Stimulated activated CD4-positive, alpha-beta T cell treated with anti-CD3 and anti-CD28 coated beads, Interleukin-12 subunit alpha, Interleukin-12 subunit beta, amount 100 ng/mL, for 48 hours (primary cell): ENCODE measurements at regions not wholly inside any gene's neighbourhood (a gene's known extent, or its start where the extent isn't known, plus 50 kb on each side); places are given as distances from the start of the nearest gene placed in this dataset.

Experiments
- DNase-seq, 3 donors: peaks; one replicate each; pipeline ENCODE4 v3.0.0-alpha.2; 2020; ENCODE audit warnings: low read depth in 2 of 3, low spot score in 1 of 3

DNA sequence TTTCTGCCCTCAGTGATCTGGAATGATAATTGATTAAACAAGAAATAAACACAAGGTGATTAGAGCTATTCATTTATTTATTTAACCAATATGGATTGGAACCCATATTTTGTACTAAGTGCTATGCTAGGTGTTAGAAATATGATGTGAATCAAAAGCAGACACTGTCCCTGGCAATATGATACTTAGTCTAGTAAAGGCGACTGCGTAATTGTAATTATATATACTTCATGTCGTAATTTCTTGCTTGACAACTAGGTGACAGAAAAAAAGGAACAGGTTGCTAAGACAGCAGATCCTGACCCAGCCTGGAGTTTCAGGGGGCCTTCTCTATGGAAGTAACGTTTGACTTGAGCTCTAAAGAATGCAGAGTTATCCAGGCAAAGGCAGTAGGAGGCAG lies 236.5 kb upstream of the F9 start:
- no peak for DNase-seq

DNA sequence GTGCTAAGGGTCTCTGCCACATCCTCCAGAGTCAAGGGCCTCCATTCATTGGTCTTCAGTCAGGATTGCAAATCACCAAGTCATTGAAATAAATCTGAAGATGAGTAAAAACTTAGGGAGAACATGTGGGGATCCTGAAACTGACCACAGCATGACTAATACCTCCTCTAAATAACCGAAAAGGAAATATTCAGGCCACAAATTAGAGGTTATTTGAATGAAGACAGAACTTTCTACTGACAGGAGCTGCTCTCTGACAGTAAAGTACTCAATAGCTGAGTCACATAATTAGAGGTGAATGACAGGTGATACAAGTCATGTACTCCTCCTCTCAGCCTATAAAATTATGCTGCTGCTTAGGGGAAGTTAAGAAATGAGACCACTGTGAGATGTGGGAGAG lies 240.2 kb upstream of the F9 start:
- DNase-seq, result no peak

- DNase-seq, result no peak
Observed at GRCh38 chrX:139287155-139287924, 243.2 kb upstream of the F9 start.

DNA sequence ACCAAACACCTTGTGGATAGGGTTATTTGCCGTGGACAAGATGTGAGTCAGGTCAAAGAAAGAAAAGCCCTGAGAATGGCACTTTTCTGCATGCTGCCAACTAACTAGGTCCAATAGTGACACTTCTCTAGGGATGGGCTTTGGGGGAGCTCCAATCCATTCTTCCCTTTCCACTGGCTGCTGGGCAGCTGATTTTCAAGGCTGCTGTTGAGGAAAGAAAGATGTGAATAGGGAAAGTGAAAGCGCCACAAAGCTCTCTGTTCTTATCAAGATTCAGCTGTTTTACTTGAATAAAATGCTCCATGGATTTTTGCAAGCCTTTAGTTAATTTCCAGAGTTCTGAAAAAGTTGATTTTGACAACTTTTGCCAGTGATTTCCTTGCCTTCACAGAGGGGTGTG lies 244.2 kb upstream of the F9 start:
- no peak for DNase-seq

DNA sequence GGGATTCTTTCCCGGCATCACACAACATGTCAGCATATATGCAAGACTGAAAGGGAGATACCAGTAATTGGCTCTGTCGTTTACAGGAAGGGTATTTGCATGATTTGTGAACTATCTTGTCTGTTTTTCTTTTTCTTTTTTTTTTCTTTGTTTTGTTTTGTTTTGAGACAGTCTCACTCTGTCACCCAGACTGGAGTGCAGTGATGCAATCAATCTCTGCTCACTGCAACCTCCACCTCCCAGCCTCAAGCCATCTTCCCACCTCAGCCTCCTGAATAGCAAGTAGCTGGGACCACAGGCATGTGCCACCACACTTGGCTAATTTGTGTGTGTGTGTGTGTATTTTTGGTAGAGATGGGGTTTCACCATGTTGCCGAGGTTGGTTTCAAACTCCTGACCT lies 262.7 kb upstream of the F9 start:
- no peak for DNase-seq

DNA sequence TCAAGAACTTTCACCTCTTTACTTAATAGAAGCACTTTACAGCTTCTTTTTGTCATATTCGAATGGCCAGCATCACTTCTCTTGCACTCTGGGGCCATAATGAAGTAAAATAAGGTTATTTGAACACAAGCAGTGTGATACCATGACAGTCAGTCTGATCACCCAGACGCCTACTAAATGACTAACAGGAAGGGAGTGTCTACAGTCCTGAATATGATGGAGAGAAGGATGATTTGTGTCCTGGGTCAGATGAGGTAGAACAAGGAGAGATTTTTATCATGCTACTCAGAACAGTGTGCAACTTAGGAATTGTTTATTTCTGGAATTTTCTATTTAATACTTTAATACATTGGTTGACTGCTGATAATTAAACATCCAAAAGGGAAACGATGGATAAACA lies 284.2 kb upstream of the F9 start:
- no peak for DNase-seq

GRCh38 chrX:139237141-139237540 lies 293.4 kb upstream of the F9 start:
- no peak for DNase-seq

- DNase-seq, result no peak
Observed at GRCh38 chrX:139234898-139235297, 295.6 kb upstream of the F9 start.

DNA sequence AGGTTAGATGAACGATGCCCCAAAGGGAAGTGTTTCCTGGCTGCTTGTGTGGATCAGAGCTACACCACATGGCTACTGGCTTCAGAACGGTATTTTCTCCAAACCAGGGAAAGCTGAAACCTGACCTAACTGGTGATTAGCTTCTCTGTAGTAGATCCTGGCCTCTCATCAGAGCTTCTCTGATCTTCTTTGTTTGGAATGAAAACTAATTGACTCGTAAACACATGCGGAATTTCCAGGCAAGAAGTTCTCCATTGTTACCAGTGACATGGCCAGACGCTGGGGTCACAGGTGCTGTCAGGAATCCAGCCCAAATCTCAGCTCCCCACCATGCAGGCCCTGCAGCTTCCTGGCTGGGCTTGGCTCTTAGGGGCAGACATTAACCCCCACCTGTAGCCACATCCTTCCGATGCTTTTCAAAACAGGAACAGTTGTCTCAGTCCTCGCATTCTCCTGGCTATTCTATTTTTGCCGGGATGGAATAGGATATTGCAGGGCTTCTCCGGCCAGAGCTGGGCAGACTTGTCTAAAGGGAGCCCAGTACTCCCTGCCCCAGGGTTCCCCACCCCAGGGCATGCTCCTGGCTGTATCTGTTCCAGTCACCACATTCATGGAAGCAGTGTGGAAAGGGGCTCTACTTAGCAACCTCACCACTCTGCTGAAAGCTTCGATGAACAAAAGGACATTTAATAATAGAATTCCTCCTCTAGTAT lies 305.4 kb upstream of the F9 start:
- no peak for DNase-seq

DNA sequence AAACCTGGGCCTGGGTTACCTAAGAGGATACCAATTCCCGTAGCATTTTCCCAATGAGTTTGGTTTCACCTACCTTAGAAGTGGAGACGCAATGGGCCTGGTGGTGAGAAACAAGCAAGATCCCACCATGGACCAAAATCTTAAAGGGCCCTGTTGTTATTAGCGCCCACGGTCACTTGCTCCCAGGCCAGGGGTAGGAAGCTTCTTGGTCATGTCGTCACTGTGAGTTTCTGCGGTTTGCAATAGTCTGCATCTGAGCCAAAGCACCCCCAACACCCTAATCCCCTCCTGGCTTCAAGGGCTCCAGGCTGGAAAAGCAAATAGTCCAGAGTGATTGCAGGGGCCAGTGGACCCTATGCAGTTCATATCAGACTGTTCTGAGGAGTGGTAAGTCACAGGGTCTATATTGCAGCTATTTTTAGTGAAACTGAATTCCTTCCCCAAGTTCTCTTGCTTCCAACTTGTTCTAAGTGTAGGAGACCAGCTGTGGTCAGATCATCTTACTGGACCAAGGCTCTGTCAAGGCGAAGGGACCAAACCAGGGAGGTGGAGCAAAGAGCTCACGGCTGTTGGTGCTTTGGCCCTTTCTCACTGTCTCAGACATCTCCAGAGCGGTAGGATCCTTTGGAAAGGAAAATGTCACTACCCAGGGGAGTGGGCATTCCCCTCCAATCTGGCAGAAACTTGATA lies 307.9 kb upstream of the F9 start:
- no peak for DNase-seq

- no peak for DNase-seq
Observed at GRCh38 chrX:139213241-139213709, 317.3 kb upstream of the F9 start.

DNA sequence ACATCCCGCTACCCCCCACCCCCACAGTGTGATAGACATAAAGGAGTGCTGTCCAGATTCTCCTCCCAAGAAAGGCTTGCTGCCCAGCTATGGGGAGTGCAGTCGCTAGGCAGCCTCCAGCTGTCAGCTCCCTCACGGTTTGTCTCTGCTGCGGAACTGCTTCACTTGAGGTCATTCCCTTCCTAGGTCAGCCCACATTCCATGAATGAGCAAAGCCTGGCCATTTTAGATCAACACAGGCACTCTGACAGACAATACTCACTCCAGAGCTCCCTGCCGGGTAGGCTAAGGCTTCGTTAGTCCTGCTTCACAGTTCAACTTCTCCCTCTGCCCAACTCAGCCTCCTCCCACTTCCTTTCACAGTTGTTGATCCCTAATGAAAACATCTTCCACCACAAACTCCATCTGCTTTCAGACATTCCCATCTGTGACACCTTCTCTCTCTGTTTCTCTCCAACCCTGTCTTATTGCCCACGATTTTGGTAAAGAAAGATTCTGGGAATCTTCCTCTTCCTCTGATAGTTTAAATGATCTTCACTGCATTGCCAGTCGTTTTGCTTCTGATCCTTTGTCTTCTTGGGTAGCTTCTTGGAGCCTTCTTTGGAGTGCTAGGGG lies 318.9 kb upstream of the F9 start:
- DNase-seq, result no peak

DNA sequence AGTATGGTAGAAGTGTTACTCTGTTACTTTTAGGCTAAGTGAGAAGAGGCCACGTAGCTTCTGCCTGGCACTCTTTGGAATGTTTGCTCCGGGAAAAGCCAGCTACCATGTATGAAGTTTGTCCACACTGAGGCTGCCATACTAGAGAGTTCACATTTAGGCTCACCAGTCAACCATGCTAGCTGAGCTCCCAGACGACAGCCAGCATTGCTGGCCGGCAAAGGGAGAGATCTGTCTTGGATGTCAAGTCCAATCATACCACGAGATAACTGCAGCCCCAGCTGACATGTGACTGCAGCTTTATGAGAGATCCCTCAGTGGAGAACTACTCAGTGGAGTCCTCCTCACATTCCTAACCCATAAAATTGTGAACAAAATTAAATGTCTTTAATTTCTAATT lies 321.2 kb upstream of the F9 start:
- no peak for DNase-seq

GRCh38 chrX:139207655-139208054 lies 322.9 kb upstream of the F9 start:
- no peak for DNase-seq

- DNase-seq, result no peak
Observed at GRCh38 chrX:139206914-139207313, 323.6 kb upstream of the F9 start.

- DNase-seq, result no peak
Observed at GRCh38 chrX:139204898-139205667, 325.5 kb upstream of the F9 start.

DNA sequence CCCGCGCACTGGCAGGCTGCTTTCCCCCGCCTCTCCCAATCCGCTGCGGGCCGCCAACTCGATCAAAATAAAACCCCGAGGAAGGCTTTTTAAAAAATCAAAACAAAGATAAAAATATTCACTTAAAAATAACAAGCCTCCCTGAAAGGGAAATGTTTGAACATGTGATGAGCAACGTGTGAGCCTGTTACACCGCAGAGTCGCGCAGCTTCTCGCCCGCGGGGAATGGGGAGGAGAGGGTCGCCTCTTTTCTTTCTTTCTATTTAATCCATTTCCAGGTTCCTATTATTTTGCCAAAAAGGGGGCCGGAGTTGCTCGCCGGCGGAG lies 326.0 kb upstream of the F9 start:
- no peak for DNase-seq

DNA sequence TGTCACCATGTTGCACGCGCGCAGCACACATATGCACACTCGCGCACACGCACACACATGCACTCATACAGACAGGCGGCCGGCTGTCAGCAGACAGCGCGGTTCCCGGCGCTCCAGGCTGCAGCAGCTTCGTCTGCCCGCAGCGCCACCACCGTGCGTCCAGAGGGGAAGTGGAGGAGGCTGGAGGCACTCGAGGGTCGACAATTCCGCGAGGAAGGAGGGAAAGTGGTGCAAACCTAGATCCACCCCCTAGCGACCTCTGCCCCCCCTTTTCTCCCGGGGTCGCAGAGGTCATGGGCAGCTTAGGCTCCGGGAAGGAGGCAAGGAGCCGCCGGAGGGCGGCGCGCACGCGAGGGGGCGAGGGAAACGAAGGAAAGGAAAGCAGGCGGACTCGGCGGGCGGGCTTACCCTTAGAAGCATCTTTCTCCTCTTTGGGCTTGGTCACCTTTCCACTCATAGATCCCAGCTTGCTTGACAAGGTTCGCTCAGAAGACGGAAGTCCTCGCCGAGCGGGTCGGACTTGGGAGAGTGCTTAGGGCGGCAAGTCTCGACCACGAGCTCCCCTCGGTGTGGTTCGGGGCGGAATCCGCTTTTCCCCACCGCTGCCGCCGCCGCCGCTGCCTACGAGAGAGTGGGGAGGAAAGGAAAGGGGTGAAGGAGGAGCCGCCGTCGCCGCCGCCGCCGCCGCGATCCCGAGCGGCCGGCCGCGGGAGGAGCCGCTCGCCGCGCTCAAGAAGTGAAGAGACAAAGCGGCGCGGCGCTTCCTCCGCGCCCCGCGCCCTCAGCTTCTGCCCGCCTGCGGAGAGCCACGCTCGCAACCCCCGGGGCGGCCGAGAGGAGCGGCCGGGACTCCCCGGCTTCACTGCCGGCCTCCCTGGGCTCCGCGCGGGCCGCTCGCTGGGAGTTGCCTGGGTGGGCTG lies 326.6 kb upstream of the F9 start:
- DNase-seq, result no peak

GRCh38 chrX:139202742-139203420 lies 327.7 kb upstream of the F9 start:
- DNase-seq, result no peak

DNA sequence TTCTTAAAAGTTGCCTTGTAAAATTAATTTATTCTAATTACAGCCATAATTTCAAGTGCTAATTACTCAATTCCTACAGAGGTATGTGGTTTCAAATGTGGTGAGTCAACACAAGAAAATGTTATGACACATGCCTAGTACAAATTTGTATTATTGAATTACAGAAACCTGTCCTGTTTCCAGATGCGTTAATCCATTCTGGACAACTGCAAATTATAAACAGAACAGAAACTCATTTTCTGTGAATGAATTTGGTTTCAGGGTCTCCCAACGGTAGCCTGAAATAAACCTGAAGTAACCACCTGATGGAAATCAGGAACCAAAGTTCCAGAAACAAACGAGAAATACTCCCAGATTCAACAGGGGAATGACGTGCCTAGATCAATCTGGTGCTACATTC lies 328.6 kb upstream of the F9 start:
- no peak for DNase-seq
